HepG2 (cell line): ENCODE measurements at regions not wholly inside any gene's neighbourhood (a gene's known extent, or its start where the extent isn't known, plus 50 kb on each side); places are given as distances from the start of the nearest gene placed in this dataset.

Experiments
- ATAC-seq: fragments of 200-7000 bp; cut with Tn5 transposase; 3 replicates; pipeline ENCODE4 v1.9.1; 2020; ENCODE audit warnings: mild to moderate bottlenecking, moderate library complexity
- BruUV-seq: library from RNA; stranded (reverse); fragments of 400-500 nt; replicated peaks from 2 replicates; lab custom pipeline; 2021; lab: Mats Ljungman, UMichigan
- CTCF ChIA-PET: fragments of 300-600 bp; formaldehyde crosslinking; extraction: SDS; loops from one replicate; lab custom pipeline; 2021; ENCODE audit warnings: low total read pairs, inconsistent platforms, low intra/inter-chr PET ratio; lab: Yijun Ruan, JAX
- POLR2A ChIA-PET: fragments of 350-600 bp; sonication (Branson Sonifier 250); formaldehyde crosslinking; loops from one replicate; lab custom pipeline; 2020; ENCODE audit warnings: antibody characterized with exemption, inconsistent platforms; lab: Yijun Ruan, JAX
- DNase-seq: peaks from one replicate; pipeline ENCODE4 v3.0.0-alpha.2; 2015; ENCODE audit warnings: low spot score
- FAIRE-seq: peaks from 3 replicates; lab custom pipeline; 2011; peaks lifted over from hg19 to GRCh38; lab: Jason Lieb, UNC
- H2AFZ ChIP-seq: one replicate; pipeline ENCODE4 v1.6.1; 2011; ENCODE audit warnings: low read length, inconsistent platforms
- H3K27ac ChIP-seq: fragments of 300-600 bp; 3 replicates; pipeline ENCODE4 v1.8.0; 2011; ENCODE audit warnings: mixed run types, mild to moderate bottlenecking, mixed read lengths, low read length, inconsistent platforms; ENCODE audit not compliant: insufficient read depth; ENCODE audit errors: extremely low read length
- H3K27me3 ChIP-seq, 2 experiments: fragments of 200-600 bp in 1 of 2; 2 replicates in 1 of 2; 3 replicates in 1 of 2; pipeline versions ENCODE4 v1.6.0 to v1.8.0; 2011; ENCODE audit warnings: low read length in 2 of 2, mild to moderate bottlenecking in 2 of 2, moderate library complexity in 2 of 2, inconsistent platforms in 1 of 2; ENCODE audit not compliant: insufficient read depth in 2 of 2, control insufficient read depth in 1 of 2
- H3K36me3 ChIP-seq, 2 experiments: fragments of 200-600 bp in 1 of 2; replicated peaks in 1 of 2; 2 replicates in 1 of 2; 3 replicates in 1 of 2; pipeline versions ENCODE4 v1.5.1 to v1.8.0; 2011; ENCODE audit warnings: low read length in 2 of 2, inconsistent platforms in 1 of 2; ENCODE audit not compliant: insufficient read depth in 2 of 2, control insufficient read depth in 1 of 2
- H3K4me1 ChIP-seq: 2 replicates; pipeline ENCODE4 v1.5.1; 2012; ENCODE audit warnings: low read length, inconsistent platforms; ENCODE audit not compliant: insufficient read depth
- H3K4me2 ChIP-seq: 2 replicates; pipeline ENCODE4 v1.6.0; 2011; ENCODE audit warnings: low read depth, low read length, inconsistent platforms
- H3K4me3 ChIP-seq, 3 experiments: fragments of 200-600 bp in 1 of 3; sonication (generic), shearing (Covaris generic) in 1 of 3; replicated peaks in 1 of 3; 2 replicates each; pipeline ENCODE4 v1.5.1; 2011 to 2016; ENCODE audit warnings: low read length in 3 of 3, inconsistent platforms in 2 of 3, low read depth in 2 of 3, mild to moderate bottlenecking in 2 of 3, control low read depth in 1 of 3, mixed read lengths in 1 of 3; ENCODE audit not compliant: insufficient read depth in 1 of 3
- H3K79me2 ChIP-seq: one replicate; pipeline ENCODE4 v1.6.1; 2011; ENCODE audit warnings: low read length, inconsistent platforms; ENCODE audit not compliant: insufficient read depth
- H3K9ac ChIP-seq: 2 replicates; pipeline ENCODE4 v1.6.0; 2011; ENCODE audit warnings: mild to moderate bottlenecking, low read depth, low read length, inconsistent platforms; ENCODE audit not compliant: insufficient read depth
- H3K9me3 ChIP-seq: 2 replicates; pipeline ENCODE4 v1.5.1; 2012; ENCODE audit warnings: mild to moderate bottlenecking, low read length
- H4K20me1 ChIP-seq: 2 replicates; pipeline ENCODE4 v1.6.0; 2011; ENCODE audit warnings: inconsistent platforms, mild to moderate bottlenecking, low read length, moderate library complexity; ENCODE audit not compliant: insufficient read depth
- HDAC1 ChIP-seq: sonication (generic); formaldehyde crosslinking; IDR thresholded peaks from 2 replicates; pipeline ENCODE4 v1.5.1; 2020; ENCODE audit warnings: mild to moderate bottlenecking, missing genetic modification reagents
- NPAS2 ChIP-seq: sonication (generic); formaldehyde crosslinking; IDR thresholded peaks from 2 replicates; pipeline ENCODE4 v1.8.0; 2022; ENCODE audit warnings: mild to moderate bottlenecking, missing genetic modification reagents, borderline replicate concordance
- TCF7L2 ChIP-seq: IDR thresholded peaks from 2 replicates; pipeline ENCODE4 v1.6.1; 2011; ENCODE audit warnings: mild to moderate bottlenecking, low read depth, low read length, moderate library complexity
- ZNF597 ChIP-seq: sonication (generic); formaldehyde crosslinking; IDR thresholded peaks from 2 replicates; pipeline ENCODE4 v1.5.0; 2020; ENCODE audit warnings: missing genetic modification reagents
- ZNF768 ChIP-seq: sonication (generic); formaldehyde crosslinking; IDR thresholded peaks from 2 replicates; pipeline ENCODE4 v1.4.0; 2020; ENCODE audit warnings: missing genetic modification reagents
- WGBS: methylation state at CpG from one replicate; pipeline ENCODE4 v1.1.6; 2017; ENCODE audit warnings: low lambda C conversion rate; 5-methylcytosine and 5-hydroxymethylcytosine counted together
- in situ Hi-C: cut with HindIII; loops from 2 replicates; pipeline ENCODE4 v1.10.0; 2017; ENCODE audit warnings: low pct_unique_long_range_greater_than_20kb; ENCODE audit not compliant: extremely low pct_ligation_motif_present
- intact Hi-C: fragments of 100-400 bp; cut with micrococcal nuclease; formaldehyde crosslinking; loops from one replicate; pipeline ENCODE4 v1.10.0; 2022; ENCODE audit not compliant: unreplicated experiment

GRCh38 chr6:128696691-128697689 lies 176.6 kb upstream of the PTPRK start:
- 2% methylated on average over 6 of the region's 6 CpGs for WGBS
- Histone ChIP-seq H3K36me3 (no peaks in the 10 kb centered on the region), H3K4me3 (no peak overlapping the region), H3K9me3 (no peaks in the 10 kb centered on the region), H3K79me2 (no peaks in the 10 kb centered on the region), H2AFZ (no peak overlapping the region), H3K27ac (no peak overlapping the region), H3K4me2 (no peak overlapping the region), H4K20me1 (no peaks in the 10 kb centered on the region), H3K9ac (no peak overlapping the region), H3K4me1 (no peaks in the 10 kb centered on the region)
- no peak for FAIRE-seq
- no peak for DNase-seq
- intact Hi-C loops = no loop called here
- ATAC-seq = no peak
- no peak for TF ChIP-seq NPAS2
- TF ChIP-seq ZNF597 = no peak
- TF ChIP-seq TCF7L2 = no peak
- TF ChIP-seq HDAC1 (CRISPR knock-in tag) = no peak
- TF ChIP-seq ZNF768 (CRISPR knock-in tag) = no peak
- TF ChIP-seq, all 625 proteins: peak for 0
- BruUV-seq = no TSS peak
- in situ Hi-C loops = no loop called here
- ChIA-PET CTCF (no interaction called here), POLR2A (no interaction called here)
- peaks cover 0 to 4% of the 10 kb centered on the region in 2 experiments; a peak in 3 of 5 replicates for H3K27me3 ChIP-seq
